ENCODE measurements at regions not wholly inside any gene's neighbourhood (a gene's known extent, or its start where the extent isn't known, plus 50 kb on each side); places are given as distances from the start of the nearest gene placed in this dataset.
A peak's percentile ranks its signal among the peaks of the same experiment; 100 is the strongest.
"Not testable (repeated sequence)": the region's sequence is repeated elsewhere in the genome, so short reads cannot be mapped to it uniquely, and the experiment has no call there.

- no peak overlapping the region for H3K27ac ChIP-seq
These were observed 57.0 kb upstream of the NID2 start for GRCh38 chr14:52125885-52126284.

DNA sequence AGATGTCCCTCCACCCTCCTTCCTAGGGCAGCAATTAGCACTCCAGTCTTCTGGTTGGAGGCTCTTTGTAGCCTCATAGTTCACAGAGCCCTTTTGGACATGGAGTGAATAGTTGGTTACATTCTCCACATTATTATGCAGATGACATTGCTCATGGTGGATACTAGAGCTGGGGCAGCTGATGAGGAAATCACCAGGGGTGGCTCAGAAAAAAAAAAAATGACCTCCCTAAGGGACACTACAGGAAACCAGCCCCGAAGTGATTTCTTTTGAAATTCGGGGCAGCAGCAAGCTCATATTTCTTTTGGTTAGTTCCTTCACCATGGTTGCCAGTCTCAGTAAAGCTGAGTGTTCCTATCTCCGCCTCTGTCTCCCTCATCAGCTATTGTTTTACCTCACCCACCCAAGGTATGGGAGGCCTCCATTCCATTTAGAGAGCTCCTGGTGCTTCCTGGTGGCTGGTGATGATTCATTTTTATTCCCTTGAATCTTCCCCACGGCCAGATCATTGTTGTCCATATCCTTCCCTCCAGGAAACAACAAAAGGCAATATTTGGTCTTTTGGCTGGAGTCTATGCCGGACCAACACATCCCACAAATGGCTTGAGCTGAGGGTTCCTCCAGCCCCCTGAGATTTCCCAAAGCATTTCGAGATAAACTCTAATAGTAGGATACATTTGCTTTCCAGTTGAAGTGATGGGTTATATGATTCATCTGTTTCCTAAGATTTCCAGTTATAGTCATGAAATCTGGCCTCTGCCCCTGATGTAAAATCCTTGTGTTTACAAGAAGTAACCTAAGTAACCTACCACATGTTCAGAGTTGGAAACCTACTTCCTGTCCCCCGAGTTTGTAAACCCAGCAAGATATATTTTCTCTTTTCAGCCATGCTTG, 56.2 kb upstream of the NID2 start:
- H3K36me3 ChIP-seq = no peaks in the 10 kb centered on the region
- TF ChIP-seq POLR2A (IDR thresholded peaks at IDR 0.05) (no peak), CTCF (IDR thresholded peaks at IDR 0.05) (no peak)
- H3K9me3 ChIP-seq = no peaks in the 10 kb centered on the region
- intact Hi-C loops (cut with DNase I) = no loop called here
- WGBS, 2 donors = 64 to 68% methylated on average over 7 of the region's 7 CpGs
- H3K27me3 ChIP-seq = no peaks in the 10 kb centered on the region
- DNase-seq = no peak
- peak overlapping the region in 2 of 3 donors; percentile 24 to 29 for H3K27ac ChIP-seq
- H3K4me1 ChIP-seq = no peaks in the 10 kb centered on the region
- H3K4me3 ChIP-seq (replicated peaks in 1 of 3) = no peak overlapping the region

More at GRCh38 chr14:52125885-52126284, 57.0 kb upstream of the NID2 start:
- intact Hi-C loops (cut with DNase I) = no loop called here
- Histone ChIP-seq H3K4me3 (replicated peaks in 1 of 3) (no peak overlapping the region), H3K4me1 (peaks cover 0 to under 1% of the 10 kb centered on the region in 2 donors), H3K27me3 (no peaks in the 10 kb centered on the region), H3K9me3 (no peaks in the 10 kb centered on the region), H3K36me3 (no peaks in the 10 kb centered on the region)
- no peak for TF ChIP-seq CTCF (IDR thresholded peaks at IDR 0.05)
- TF ChIP-seq POLR2A (IDR thresholded peaks at IDR 0.05) = no peak
- 91 to 95% methylated on average over 4 of the region's 4 CpGs for WGBS, 2 donors
- no peak for DNase-seq

GRCh38 chr14:52122163-52122562, 53.3 kb upstream of the NID2 start:
- WGBS, 2 donors = 96 to 100% methylated on average over 4 to 15 of the region's 25 CpGs
- not testable (repeated sequence) for H3K27me3 ChIP-seq

GRCh38 chr14:52121441-52121840, 52.6 kb upstream of the NID2 start:
- no peak overlapping the region for H3K4me3 ChIP-seq (replicated peaks in 1 of 3)
- no peak for TF ChIP-seq CTCF (IDR thresholded peaks at IDR 0.05)
- TF ChIP-seq POLR2A (IDR thresholded peaks at IDR 0.05) = no peak
- WGBS, 2 donors = 92 to 94% methylated on average over 5 of the region's 5 CpGs
- H3K9me3 ChIP-seq = no peaks in the 10 kb centered on the region
- no peaks in the 10 kb centered on the region for H3K27me3 ChIP-seq
- intact Hi-C loops (cut with DNase I) = no loop called here
- H3K27ac ChIP-seq = no peak overlapping the region
- no peak for DNase-seq
- H3K4me1 ChIP-seq = no peaks in the 10 kb centered on the region
- H3K36me3 ChIP-seq = no peaks in the 10 kb centered on the region

More at GRCh38 chr14:52122163-52122562, 53.3 kb upstream of the NID2 start:
- intact Hi-C loops (cut with DNase I); H3K4me3 ChIP-seq (replicated peaks in 1 of 3); DNase-seq; H3K4me1 ChIP-seq; H3K27ac ChIP-seq; H3K9me3 ChIP-seq; H3K36me3 ChIP-seq: not testable (repeated sequence)

DNA sequence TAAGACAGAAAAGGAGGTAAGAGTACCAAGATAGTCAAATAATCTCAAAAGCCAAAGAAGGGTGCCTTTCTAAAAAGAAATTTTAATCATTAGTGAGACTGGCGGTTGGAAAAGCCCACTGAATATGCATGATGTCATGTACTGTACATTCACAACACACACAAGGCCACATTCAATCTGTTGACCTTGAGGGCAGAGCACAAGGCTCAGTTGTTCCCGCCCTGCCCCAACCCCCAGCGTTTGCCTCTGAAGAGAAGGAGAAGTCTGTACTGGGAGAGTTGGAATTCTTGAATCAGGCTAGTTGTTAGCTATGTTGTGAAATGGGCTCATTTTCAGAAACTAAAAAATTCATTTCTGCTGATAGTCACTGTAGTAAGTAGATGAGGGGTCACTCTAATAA, 50.2 kb upstream of the NID2 start:
- no peak for TF ChIP-seq CTCF (IDR thresholded peaks at IDR 0.05)
- no peak for TF ChIP-seq POLR2A (IDR thresholded peaks at IDR 0.05)
- intact Hi-C loops (cut with DNase I) = no loop called here
- H3K36me3 ChIP-seq = no peaks in the 10 kb centered on the region
- DNase-seq = no peak
- H3K4me3 ChIP-seq (replicated peaks in 1 of 3) = no peak overlapping the region
- 74 to 77% methylated on average over 3 of the region's 3 CpGs for WGBS, 2 donors
- no peaks in the 10 kb centered on the region for H3K27me3 ChIP-seq
- H3K4me1 ChIP-seq = no peaks in the 10 kb centered on the region
- H3K9me3 ChIP-seq = no peaks in the 10 kb centered on the region
- no peak overlapping the region for H3K27ac ChIP-seq

Data from thyroid gland (tissue), 4 donors.